Islet of Langerhans (tissue), 1 donor: ENCODE measurements at regions not wholly inside any gene's neighbourhood (a gene's known extent, or its start where the extent isn't known, plus 50 kb on each side); places are given as distances from the start of the nearest gene placed in this dataset.
"Not testable (repeated sequence)": the region's sequence is repeated elsewhere in the genome, so short reads cannot be mapped to it uniquely, and the experiment has no call there.

Experiments
- FAIRE-seq: peaks from one replicate; lab custom pipeline; 2011; peaks lifted over from hg19 to GRCh38; lab: Jason Lieb, UNC

GRCh38 chr17:54196751-54197150, 374.0 kb downstream of the KIF2B start:
- FAIRE-seq = no peak

DNA sequence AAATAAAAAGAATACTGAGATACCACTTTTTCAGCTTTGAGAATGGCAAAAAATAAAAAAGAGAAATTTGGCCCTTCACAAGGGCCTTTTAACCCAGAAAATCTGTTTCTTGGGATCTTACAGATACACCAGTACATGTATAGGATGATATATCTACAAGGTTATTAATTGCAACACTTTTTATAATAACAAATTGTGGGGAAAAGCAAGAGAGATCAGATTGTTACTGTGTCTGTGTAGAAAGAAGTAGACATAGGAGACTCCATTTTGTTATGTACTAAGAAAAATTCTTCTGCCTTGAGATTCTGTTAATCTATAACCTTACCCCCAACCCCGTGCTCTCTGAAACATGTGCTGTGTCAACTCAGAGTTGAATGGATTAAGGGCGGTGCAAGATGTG, 378.7 kb downstream of the KIF2B start:
- FAIRE-seq = not testable (repeated sequence)

DNA sequence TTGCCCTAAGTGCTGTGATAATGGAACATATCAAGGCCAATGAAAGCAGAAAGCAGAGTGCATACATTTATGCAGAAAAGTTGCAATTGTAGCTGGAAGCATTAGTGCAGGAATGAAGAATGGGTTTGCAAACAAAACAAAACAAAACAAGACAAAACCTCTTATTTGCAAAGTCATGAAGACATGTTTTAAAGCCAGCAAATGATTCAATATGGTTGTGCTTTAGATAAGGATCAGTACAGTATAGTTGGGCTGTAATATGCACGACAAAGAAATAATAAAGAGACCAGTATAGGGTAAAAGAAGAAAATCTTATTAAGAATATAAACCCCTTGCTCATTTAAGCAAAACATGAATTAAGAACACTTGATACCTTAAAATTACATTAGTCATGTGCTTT, 398.1 kb downstream of the KIF2B start:
- no peak for FAIRE-seq

- no peak for FAIRE-seq
Observed at GRCh38 chr17:54221499-54221898, 398.8 kb downstream of the KIF2B start.

DNA sequence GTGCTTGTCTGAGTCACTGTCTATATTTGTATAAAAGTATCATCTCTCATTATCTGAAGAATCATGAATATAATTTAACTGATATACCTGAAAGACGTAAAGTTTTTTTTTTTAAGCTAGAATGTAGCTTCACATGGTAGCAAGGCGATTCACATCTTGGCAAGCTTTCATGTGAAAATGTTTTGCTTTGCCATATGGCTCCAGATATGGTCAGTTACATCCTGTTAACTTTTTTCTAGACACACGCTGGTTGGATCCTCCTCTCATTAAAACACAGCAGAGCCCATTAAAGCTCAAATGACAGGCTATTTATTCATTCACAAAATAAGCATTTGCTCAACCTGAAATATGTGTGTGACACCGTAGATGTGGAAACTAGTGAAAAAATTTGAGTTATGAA, 412.8 kb downstream of the KIF2B start:
- no peak for FAIRE-seq

- no peak for FAIRE-seq
Observed at GRCh38 chr17:54237911-54238515, 415.3 kb downstream of the KIF2B start.

DNA sequence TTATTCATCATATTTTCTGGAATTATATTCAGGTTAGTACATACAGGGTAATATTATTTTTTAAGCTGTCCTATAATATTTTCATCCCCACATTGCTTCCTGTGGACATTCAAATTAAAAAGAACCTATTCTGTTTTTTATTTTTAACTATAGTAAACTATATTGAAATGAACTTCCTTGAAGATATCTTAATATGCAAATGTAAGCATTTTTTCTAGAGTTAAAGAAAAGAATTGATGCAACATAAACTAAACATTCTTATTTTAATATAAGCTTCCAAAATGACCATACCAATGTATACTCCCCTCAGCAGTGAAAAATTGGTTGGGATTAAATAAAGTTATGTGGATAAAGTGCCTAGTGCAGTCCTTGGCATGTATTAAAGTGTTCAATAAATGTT, 416.6 kb downstream of the KIF2B start:
- no peak for FAIRE-seq

DNA sequence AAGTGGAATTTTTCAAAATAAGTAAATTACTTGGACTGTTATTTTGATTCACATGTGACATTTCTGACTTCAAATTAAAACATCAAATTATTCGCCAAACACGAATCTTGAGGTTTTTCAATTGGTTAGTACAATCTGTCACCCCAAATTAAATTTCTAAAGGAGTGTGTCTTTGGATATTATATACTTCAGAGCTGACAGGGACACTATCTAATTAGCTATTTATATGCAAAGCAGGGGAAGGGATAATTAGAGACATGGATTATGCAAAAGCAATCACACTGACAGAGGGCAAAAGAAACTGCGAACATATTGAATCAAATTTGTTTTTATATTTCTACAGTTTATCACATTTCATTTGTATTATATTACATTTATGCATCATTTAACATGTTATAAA, 433.0 kb downstream of the KIF2B start:
- no peak for FAIRE-seq

DNA sequence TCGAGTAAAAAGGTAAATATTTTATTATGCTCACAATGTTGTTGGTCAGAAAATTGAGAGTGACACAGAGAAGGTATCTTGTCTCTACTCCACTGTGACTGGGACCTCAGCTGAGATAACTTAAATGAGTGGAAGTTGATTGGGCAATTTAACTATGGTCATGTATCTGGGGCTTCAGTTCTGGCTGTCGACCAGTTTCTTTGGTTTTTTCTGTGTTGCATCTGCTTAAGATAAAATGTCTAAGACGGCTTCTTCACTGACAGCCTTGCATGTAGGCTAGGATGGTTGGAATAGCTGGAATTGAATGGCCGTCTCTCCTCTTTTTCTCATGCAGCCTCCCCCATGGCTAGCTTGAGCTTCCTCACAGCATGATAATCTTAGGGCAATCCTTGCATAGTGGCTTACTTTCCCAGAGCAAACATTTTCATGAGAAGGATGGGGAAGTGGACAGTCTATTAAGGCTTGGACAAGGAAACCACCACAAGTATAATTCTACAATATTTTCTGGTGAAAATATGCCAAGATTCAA, 433.7 kb downstream of the KIF2B start:
- FAIRE-seq = no peak

DNA sequence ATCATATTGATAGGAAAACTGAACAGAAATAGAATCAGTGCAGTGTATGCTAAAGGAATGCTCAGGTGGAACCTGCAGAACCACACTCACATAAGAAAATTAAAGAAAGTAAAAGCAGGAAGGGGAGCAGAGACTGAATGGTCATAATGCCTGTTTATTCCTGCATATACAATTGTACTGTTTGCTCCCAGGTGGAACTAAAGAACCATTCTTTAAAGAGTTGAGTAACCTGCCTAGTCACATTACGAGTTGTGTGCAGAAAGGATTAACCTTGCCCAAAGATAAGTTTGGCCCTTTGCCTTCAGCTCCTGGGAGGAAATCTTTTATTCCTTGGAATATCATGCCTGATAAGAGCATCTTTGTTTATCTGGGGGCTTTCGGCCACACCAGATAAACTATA, 434.7 kb downstream of the KIF2B start:
- FAIRE-seq = no peak

- FAIRE-seq = no peak
Observed at GRCh38 chr17:54259476-54259875, 436.7 kb downstream of the KIF2B start.

DNA sequence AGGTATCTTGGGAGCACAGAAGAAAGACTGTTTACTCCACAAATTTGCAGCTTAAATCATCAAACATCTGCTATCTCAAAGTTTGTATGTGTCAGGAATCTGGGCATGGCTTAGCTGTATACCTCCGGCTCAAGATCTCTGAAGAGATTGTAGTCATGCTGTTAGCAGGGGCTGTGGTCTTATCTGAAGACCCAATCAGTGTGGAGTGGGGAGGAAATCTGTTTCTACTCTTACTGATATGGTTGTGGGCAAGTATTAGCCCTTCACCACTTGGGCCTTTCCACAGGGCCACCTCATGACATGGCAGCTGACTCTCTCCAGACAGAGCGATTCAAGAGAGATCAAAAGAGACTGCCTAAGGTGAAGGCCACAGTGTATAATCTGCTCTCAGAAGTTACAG, 438.7 kb downstream of the KIF2B start:
- FAIRE-seq = no peak

- no peak for FAIRE-seq
Observed at GRCh38 chr17:54269881-54270280, 447.2 kb downstream of the KIF2B start.

GRCh38 chr17:54270499-54270898, 447.8 kb downstream of the KIF2B start:
- FAIRE-seq = no peak

DNA sequence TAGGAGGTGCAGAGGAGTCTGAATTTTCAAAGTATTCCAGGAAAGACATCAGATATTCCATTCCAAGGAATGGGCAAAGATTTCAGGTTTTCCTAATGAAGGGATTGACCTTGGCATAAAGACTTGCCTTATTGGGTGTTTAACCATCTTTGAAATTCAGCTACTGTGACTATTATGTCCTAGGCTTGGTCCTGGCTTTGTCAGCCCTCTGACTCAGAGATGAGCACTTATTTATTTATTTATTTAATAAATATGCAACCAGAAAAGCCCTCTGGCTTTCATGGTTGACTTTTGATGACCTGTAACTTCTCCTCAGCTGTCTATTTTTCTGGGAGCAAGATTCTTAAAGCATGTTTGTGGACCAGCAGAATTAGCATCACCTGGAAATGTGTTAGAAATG, 455.1 kb downstream of the KIF2B start:
- no peak for FAIRE-seq

DNA sequence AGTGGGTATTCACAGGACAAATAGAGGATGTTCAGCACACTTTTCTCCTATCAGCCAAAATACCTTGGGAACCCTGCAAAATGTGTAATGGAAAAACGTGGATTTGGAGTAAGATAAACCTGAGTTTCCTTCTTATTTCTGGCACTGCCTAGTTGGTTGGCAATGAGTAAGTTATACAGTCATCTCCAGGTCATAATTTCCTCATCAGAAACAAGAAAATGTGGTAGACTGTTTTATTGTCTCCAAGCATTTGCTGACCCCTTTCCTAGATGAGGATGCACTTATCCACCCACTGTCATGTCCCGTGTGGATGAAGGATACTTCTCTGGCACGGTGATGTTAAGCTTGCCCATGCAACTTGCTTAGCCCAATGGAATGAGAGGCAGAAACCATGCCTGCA, 458.0 kb downstream of the KIF2B start:
- no peak for FAIRE-seq

GRCh38 chr17:54282886-54283285, 460.2 kb downstream of the KIF2B start:
- no peak for FAIRE-seq

DNA sequence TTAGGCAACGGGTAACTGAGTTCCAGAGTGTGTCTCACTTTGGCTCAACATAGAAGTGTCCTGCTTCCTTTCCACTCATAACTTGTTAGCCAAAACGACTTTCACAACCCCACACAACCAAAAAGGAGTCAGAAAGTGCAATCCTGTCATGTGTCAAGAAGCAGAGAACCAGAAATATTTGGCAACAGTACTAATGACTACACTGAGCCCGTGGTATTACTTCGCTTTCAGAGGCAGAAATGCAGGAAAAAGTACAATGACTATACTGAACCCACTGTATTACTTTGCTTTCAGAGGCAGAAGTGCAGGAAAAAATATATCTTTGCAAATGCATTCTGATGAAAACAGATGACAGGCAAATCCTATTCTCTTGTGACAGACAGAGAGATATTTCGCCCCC, 484.6 kb downstream of the KIF2B start:
- no peak for FAIRE-seq

GRCh38 chr17:54324813-54325212, 502.1 kb downstream of the KIF2B start:
- FAIRE-seq = no peak

DNA sequence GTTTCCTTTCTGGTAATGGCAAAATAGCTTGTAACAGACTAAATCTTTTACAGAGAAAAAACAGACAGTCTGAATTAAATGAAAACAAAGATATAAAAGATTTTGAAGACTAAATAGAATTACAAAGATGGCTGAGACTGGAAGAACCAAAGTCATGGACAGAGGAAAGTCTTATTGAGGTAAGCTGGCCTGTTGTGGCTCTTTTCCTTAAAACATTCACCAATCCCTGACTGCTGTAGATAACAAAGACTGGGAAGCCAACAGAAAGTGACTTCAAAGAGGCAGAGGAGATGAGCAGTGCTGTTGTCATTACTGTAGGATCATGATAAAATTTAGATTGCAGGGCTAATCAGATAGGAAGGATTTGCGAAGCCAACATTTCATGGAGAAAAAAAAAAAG, 517.0 kb downstream of the KIF2B start:
- FAIRE-seq = no peak

GRCh38 chr17:54347495-54347894, 524.8 kb downstream of the KIF2B start:
- no peak for FAIRE-seq

- FAIRE-seq = no peak
Observed at GRCh38 chr17:54348234-54348633, 525.5 kb downstream of the KIF2B start.

- no peak for FAIRE-seq
Observed at GRCh38 chr17:54353789-54354525, 531.2 kb downstream of the KIF2B start.

DNA sequence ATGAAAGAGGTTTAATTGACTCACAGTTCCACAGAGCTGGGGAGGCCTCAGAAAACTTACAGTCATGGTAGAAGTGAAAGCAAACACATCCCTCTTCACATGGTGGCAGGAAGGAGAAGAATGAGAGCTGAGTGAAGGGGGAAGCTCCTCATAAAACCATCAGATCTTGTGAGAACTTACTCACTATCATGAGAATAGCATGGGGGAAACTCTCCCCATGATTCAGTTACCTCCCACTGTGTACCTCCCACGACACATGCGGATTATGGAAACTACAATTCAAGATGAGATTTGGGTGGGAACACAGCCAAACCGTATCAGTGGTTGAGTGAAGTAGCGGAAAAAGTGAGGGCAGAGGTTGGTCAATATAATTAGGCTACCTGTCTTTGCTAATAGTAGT, 538.3 kb downstream of the KIF2B start:
- not testable (repeated sequence) for FAIRE-seq
